ENCODE measurements at regions not wholly inside any gene's neighbourhood (a gene's known extent, or its start where the extent isn't known, plus 50 kb on each side); places are given as distances from the start of the nearest gene placed in this dataset.

GRCh38 chr7:131124001-131124629 is 203.6 kb upstream of the MKLN1 start:
- H3K27me3 ChIP-seq (ENCODE audit: control insufficient read depth, extremely low read depth, insufficient read depth, low read length): peaks cover 3% of the 10 kb centered on the region
- no peaks in the 10 kb centered on the region for H3K9me3 ChIP-seq (ENCODE audit: control insufficient read depth, low read depth, low read length)
- no peak overlapping the region for H3K27ac ChIP-seq (ENCODE audit: control insufficient read depth, insufficient read depth, low read length)
- H4K20me1 ChIP-seq (ENCODE audit: control insufficient read depth, extremely low read depth, insufficient read depth, low read length): no peaks in the 10 kb centered on the region
- dilution Hi-C loops (cut with MboI; ENCODE audit: extremely low pct_ligation_motif_present, low sequenced_read_pairs): no loop called here
- no peak overlapping the region for H3K4me3 ChIP-seq (ENCODE audit: control insufficient read depth in 2 of 3, extremely low read depth in 1 of 3, insufficient read depth in 2 of 3, low read depth in 1 of 3, low read length in 3 of 3)
- H2AFZ ChIP-seq (ENCODE audit: control insufficient read depth, low read length): no peak overlapping the region
- H3K9me1 ChIP-seq (ENCODE audit: control insufficient read depth, extremely low read depth, insufficient read depth, low read length): no peaks in the 10 kb centered on the region
- no peak overlapping the region for H3K4me2 ChIP-seq (ENCODE audit: control insufficient read depth, extremely low read depth, insufficient read depth, low read depth, low read length)
- H3K9ac ChIP-seq (ENCODE audit: control insufficient read depth, extremely low read depth, insufficient read depth, low read length): no peak overlapping the region
- TF ChIP-seq EZH2 (IDR thresholded peaks at IDR 0.05; ENCODE audit: low read length) (no peak), CTCF (optimal IDR thresholded peaks at IDR 0.05 in 1 of 3, IDR thresholded peaks at IDR 0.05 in 1 of 3, conservative IDR thresholded peaks at IDR 0.05 in 1 of 3; ENCODE audit: extremely low read depth in 1 of 3, insufficient read depth in 2 of 3, low read length in 3 of 3) (no peak)
- FAIRE-seq: no peak
- no peaks in the 10 kb centered on the region for H3K4me1 ChIP-seq (ENCODE audit: control insufficient read depth, extremely low read depth, insufficient read depth, low read length)
- H3K36me3 ChIP-seq (ENCODE audit: control insufficient read depth in 2 of 2, extremely low read depth in 1 of 2, insufficient read depth in 2 of 2, low read length in 2 of 2): no peaks in the 10 kb centered on the region
- no peaks in the 10 kb centered on the region for H3K79me2 ChIP-seq (ENCODE audit: control insufficient read depth, insufficient read depth, low read length)
- no peak for DNase-seq (ENCODE audit: low read depth, low spot score)

GRCh38 chr7:131124867-131125266 is 202.8 kb upstream of the MKLN1 start:
- FAIRE-seq: no peak
- dilution Hi-C loops (cut with MboI; ENCODE audit: extremely low pct_ligation_motif_present, low sequenced_read_pairs): no loop called here

More at GRCh38 chr7:131124867-131125266, 202.8 kb upstream of the MKLN1 start:
- Histone ChIP-seq H4K20me1 (ENCODE audit: control insufficient read depth, extremely low read depth, insufficient read depth, low read length) (no peaks in the 10 kb centered on the region), H2AFZ (ENCODE audit: control insufficient read depth, low read length) (no peak overlapping the region), H3K27ac (ENCODE audit: control insufficient read depth, insufficient read depth, low read length) (no peak overlapping the region), H3K36me3 (ENCODE audit: control insufficient read depth in 2 of 2, extremely low read depth in 1 of 2, insufficient read depth in 2 of 2, low read length in 2 of 2) (no peaks in the 10 kb centered on the region), H3K4me2 (ENCODE audit: control insufficient read depth, extremely low read depth, insufficient read depth, low read depth, low read length) (no peak overlapping the region), H3K27me3 (ENCODE audit: control insufficient read depth, extremely low read depth, insufficient read depth, low read length) (peaks cover 3% of the 10 kb centered on the region), H3K9me1 (ENCODE audit: control insufficient read depth, extremely low read depth, insufficient read depth, low read length) (no peaks in the 10 kb centered on the region), H3K4me3 (ENCODE audit: control insufficient read depth in 2 of 3, extremely low read depth in 1 of 3, insufficient read depth in 2 of 3, low read depth in 1 of 3, low read length in 3 of 3) (no peak overlapping the region), H3K4me1 (ENCODE audit: control insufficient read depth, extremely low read depth, insufficient read depth, low read length) (no peaks in the 10 kb centered on the region), H3K79me2 (ENCODE audit: control insufficient read depth, insufficient read depth, low read length) (no peaks in the 10 kb centered on the region), H3K9ac (ENCODE audit: control insufficient read depth, extremely low read depth, insufficient read depth, low read length) (no peak overlapping the region), H3K9me3 (ENCODE audit: control insufficient read depth, low read depth, low read length) (no peaks in the 10 kb centered on the region)
- no peak for TF ChIP-seq EZH2 (IDR thresholded peaks at IDR 0.05; ENCODE audit: low read length)
- no peak for TF ChIP-seq CTCF (optimal IDR thresholded peaks at IDR 0.05 in 1 of 3, IDR thresholded peaks at IDR 0.05 in 1 of 3, conservative IDR thresholded peaks at IDR 0.05 in 1 of 3; ENCODE audit: extremely low read depth in 1 of 3, insufficient read depth in 2 of 3, low read length in 3 of 3)
- DNase-seq (ENCODE audit: low read depth, low spot score): no peak

Data from keratinocyte (primary cell).